Astrocyte (in vitro differentiated cells and primary cell): ENCODE measurements at regions not wholly inside any gene's neighbourhood (a gene's known extent, or its start where the extent isn't known, plus 50 kb on each side); places are given as distances from the start of the nearest gene placed in this dataset.

Experiments
- DNase-seq: peaks from one replicate; pipeline ENCODE4 v3.0.0-alpha.2; 2010; ENCODE audit warnings: low read depth
- FAIRE-seq: peaks from 2 replicates; lab custom pipeline; 2011; peaks lifted over from hg19 to GRCh38; lab: Jason Lieb, UNC
- H2AFZ ChIP-seq: 2 replicates; pipeline ENCODE4 v1.6.0; 2012; ENCODE audit warnings: low read depth, low read length, inconsistent platforms
- H3K27ac ChIP-seq: 2 replicates; pipeline ENCODE4 v1.5.1; 2011; ENCODE audit warnings: low read depth, low read length, inconsistent platforms
- H3K27me3 ChIP-seq: 2 replicates; pipeline ENCODE4 v1.6.0; 2011; ENCODE audit warnings: low read length, inconsistent platforms; ENCODE audit not compliant: insufficient read depth
- H3K36me3 ChIP-seq: 2 replicates; pipeline ENCODE4 v1.5.1; 2011; ENCODE audit warnings: low read length, inconsistent platforms; ENCODE audit not compliant: insufficient read depth
- H3K4me1 ChIP-seq: 2 replicates; pipeline ENCODE4 v1.5.1; 2011; ENCODE audit warnings: low read length, inconsistent platforms; ENCODE audit not compliant: insufficient read depth
- H3K4me2 ChIP-seq: 2 replicates; pipeline ENCODE4 v1.6.0; 2012; ENCODE audit warnings: low read length, inconsistent platforms
- H3K4me3 ChIP-seq: 2 replicates; pipeline ENCODE4 v1.5.1; 2011; ENCODE audit warnings: low read depth, mild to moderate bottlenecking, low read length, inconsistent platforms; ENCODE audit not compliant: insufficient read depth
- H3K79me2 ChIP-seq: 2 replicates; pipeline ENCODE4 v1.6.0; 2012; ENCODE audit warnings: mild to moderate bottlenecking, low read length, inconsistent platforms; ENCODE audit not compliant: insufficient read depth
- H3K9ac ChIP-seq: 2 replicates; pipeline ENCODE4 v1.6.0; 2012; ENCODE audit warnings: mild to moderate bottlenecking, low read length, inconsistent platforms
- H3K9me3 ChIP-seq: 2 replicates; pipeline ENCODE4 v1.5.1; 2012; ENCODE audit warnings: low read depth, mild to moderate bottlenecking, low read length, inconsistent platforms; ENCODE audit not compliant: insufficient read depth
- H4K20me1 ChIP-seq: 2 replicates; pipeline ENCODE4 v1.6.0; 2012; ENCODE audit warnings: low read length, inconsistent platforms; ENCODE audit not compliant: insufficient read depth
- H3K27ac Mint-ChIP-seq: one replicate; pipeline ENCODE4 v1.8.0; 2021; ENCODE audit warnings: mild to moderate bottlenecking, mixed read lengths; ENCODE audit not compliant: unreplicated experiment
- H3K27me3 Mint-ChIP-seq: one replicate; pipeline ENCODE4 v1.8.0; 2021; ENCODE audit warnings: low read depth, mixed read lengths; ENCODE audit not compliant: unreplicated experiment
- H3K36me3 Mint-ChIP-seq: one replicate; pipeline ENCODE4 v1.8.0; 2021; ENCODE audit warnings: low read depth, mixed read lengths; ENCODE audit not compliant: unreplicated experiment
- H3K4me1 Mint-ChIP-seq: one replicate; pipeline ENCODE4 v1.8.0; 2021; ENCODE audit warnings: low read depth, mixed read lengths; ENCODE audit not compliant: unreplicated experiment
- H3K4me3 Mint-ChIP-seq: one replicate; pipeline ENCODE4 v1.8.0; 2021; ENCODE audit warnings: mild to moderate bottlenecking, moderate library complexity, mixed read lengths; ENCODE audit not compliant: unreplicated experiment
- H3K9me3 Mint-ChIP-seq: one replicate; pipeline ENCODE4 v1.8.0; 2021; ENCODE audit warnings: mild to moderate bottlenecking, mixed read lengths; ENCODE audit not compliant: unreplicated experiment
- EZH2 ChIP-seq: IDR thresholded peaks from 2 replicates; pipeline ENCODE4 v1.6.1; 2012; ENCODE audit warnings: mild to moderate bottlenecking, low read length, inconsistent platforms; ENCODE audit not compliant: insufficient read depth
- TF ChIP-seq, protein P1 (sequence below): IDR thresholded peaks from 2 replicates; pipeline ENCODE4 v1.5.1; 2011; ENCODE audit warnings: low read depth, mild to moderate bottlenecking, inconsistent platforms, low read length, moderate library complexity; ENCODE audit not compliant: insufficient read depth

DNA sequence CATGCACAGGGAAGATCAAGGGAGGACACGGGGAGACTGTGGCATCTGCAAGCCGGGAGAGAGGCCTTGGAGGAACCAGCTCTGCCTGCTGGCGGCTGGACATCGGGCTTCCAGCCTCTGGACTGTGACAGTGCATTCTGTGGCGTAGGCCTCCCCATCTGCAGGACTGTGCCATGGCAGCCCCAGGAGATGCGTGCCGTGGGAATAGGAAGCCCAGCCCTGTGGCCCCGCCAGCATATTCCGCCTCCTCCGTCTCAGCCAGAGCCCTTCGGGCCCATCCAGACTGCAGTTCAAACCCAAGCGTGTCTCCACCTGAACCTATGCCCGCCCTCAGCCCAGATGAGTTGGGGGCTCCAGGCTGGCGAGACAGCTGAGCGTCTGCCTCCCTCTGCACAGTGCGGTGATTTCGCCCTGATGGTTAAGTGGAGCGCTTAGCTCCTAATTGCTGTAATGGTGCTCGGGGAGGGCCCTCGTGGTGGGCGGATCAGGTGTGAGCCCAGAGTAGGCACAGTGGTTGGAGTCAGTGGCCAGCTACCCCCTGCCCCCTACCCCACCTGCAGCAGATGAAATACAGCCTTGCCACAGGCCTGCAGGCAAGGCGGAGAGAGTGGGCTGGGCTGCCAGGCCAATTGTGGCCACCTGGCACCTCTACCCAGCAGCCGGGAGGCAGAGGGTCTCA is 133.9 kb downstream of the HMX1 start:
- Histone ChIP-seq H3K9ac (no peak overlapping the region), H3K4me2 (no peak overlapping the region), H4K20me1 (no peaks in the 10 kb centered on the region), H3K27me3 (no peaks in the 10 kb centered on the region), H3K36me3 (no peaks in the 10 kb centered on the region), H3K4me3 (no peak overlapping the region), H3K4me1 (no peaks in the 10 kb centered on the region), H2AFZ (no peak overlapping the region), H3K27ac (no peak overlapping the region), H3K79me2 (no peaks in the 10 kb centered on the region), H3K9me3 (peaks cover 6% of the 10 kb centered on the region)
- FAIRE-seq (no peak), DNase-seq (no peak)
- TF ChIP-seq EZH2, result no peak
- TF ChIP-seq, protein P1, sequence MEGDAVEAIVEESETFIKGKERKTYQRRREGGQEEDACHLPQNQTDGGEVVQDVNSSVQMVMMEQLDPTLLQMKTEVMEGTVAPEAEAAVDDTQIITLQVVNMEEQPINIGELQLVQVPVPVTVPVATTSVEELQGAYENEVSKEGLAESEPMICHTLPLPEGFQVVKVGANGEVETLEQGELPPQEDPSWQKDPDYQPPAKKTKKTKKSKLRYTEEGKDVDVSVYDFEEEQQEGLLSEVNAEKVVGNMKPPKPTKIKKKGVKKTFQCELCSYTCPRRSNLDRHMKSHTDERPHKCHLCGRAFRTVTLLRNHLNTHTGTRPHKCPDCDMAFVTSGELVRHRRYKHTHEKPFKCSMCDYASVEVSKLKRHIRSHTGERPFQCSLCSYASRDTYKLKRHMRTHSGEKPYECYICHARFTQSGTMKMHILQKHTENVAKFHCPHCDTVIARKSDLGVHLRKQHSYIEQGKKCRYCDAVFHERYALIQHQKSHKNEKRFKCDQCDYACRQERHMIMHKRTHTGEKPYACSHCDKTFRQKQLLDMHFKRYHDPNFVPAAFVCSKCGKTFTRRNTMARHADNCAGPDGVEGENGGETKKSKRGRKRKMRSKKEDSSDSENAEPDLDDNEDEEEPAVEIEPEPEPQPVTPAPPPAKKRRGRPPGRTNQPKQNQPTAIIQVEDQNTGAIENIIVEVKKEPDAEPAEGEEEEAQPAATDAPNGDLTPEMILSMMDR, result no peak
- H3K4me1 Mint-ChIP-seq, result peaks cover 10% of the 10 kb centered on the region
- no peak overlapping the region for H3K27ac Mint-ChIP-seq
- H3K27me3 Mint-ChIP-seq, result peaks cover 21% of the 10 kb centered on the region
- H3K4me3 Mint-ChIP-seq, result no peak overlapping the region
- H3K36me3 Mint-ChIP-seq, result no peaks in the 10 kb centered on the region
- peaks cover 10% of the 10 kb centered on the region for H3K9me3 Mint-ChIP-seq

DNA sequence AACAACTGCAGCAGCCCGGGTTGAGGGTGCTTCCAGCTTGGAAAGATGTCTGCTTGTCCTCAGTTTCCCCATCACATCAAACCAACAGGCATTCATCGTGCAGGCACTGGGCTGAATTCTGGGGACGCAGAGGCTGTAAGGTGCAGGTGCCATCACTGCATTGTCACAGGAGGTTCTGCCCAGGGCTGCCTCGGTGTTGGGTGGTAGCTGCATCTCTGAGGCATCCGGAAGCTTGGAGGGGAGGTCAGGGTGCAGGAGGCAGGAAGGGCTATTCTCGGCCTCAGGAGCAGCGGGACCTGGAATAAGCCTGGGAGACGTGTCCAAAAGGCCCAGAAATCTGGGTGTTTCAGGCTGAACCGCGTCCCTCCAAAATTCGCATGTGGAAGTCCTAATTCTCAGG is 134.6 kb downstream of the HMX1 start:
- Histone ChIP-seq H3K4me3 (no peak overlapping the region), H3K4me2 (no peak overlapping the region), H3K27me3 (no peaks in the 10 kb centered on the region), H3K4me1 (no peaks in the 10 kb centered on the region), H4K20me1 (no peaks in the 10 kb centered on the region), H3K36me3 (no peaks in the 10 kb centered on the region), H3K27ac (no peak overlapping the region), H3K9me3 (peaks cover 3% of the 10 kb centered on the region), H3K9ac (no peak overlapping the region), H2AFZ (no peak overlapping the region), H3K79me2 (no peaks in the 10 kb centered on the region)
- TF ChIP-seq EZH2, result no peak
- TF ChIP-seq, protein P1, result no peak
- H3K27me3 Mint-ChIP-seq, result peaks cover 19% of the 10 kb centered on the region
- H3K4me3 Mint-ChIP-seq, result no peak overlapping the region
- H3K27ac Mint-ChIP-seq, result no peak overlapping the region
- FAIRE-seq, result no peak
- H3K4me1 Mint-ChIP-seq, result peaks cover 10% of the 10 kb centered on the region
- DNase-seq, result no peak
- H3K36me3 Mint-ChIP-seq, result no peaks in the 10 kb centered on the region
- H3K9me3 Mint-ChIP-seq, result peaks cover 8% of the 10 kb centered on the region

DNA sequence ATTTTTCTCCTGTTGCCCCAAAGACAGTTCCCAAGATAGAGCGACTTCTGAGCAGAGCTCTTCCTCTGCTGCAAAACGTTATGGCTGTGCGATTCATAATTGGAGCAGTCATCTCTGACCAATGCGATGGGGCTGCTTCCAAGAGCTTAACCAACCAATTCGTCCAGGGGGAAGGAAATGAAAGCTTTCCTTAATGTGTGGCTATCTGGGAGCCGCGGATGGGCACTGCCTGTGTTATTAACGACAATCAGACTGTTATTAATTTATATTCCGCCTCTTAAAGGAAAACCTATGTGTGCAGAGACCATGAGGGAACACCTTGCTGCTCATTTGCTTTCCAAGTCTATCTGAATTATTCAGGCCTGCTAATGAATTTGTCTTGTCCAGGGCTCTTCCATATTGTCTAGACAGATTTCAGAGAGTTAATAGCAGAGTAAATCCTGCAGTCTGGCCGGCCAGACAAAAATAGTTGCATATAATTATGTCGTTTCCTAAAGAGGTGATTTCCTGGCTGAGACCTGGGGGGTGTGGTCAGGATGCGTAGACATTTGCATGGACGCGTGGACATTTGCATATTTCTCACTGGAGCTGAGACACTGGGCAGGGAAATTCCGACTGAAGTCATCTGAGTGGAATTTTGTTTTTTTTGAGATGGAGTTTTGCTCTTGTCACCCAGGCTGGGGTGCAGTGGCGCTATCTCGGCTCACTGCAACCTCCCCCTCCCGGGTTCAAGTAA is 135.4 kb downstream of the HMX1 start:
- Mint-ChIP-seq H3K9me3 (peaks cover 8% of the 10 kb centered on the region), H3K36me3 (no peaks in the 10 kb centered on the region), H3K4me3 (no peak overlapping the region), H3K4me1 (peaks cover 9% of the 10 kb centered on the region), H3K27ac (no peak overlapping the region), H3K27me3 (peaks cover 17% of the 10 kb centered on the region)
- H3K4me3 ChIP-seq, result no peak overlapping the region
- DNase-seq (no peak), FAIRE-seq (no peak)
- no peaks in the 10 kb centered on the region for H3K4me1 ChIP-seq
- no peak overlapping the region for H3K4me2 ChIP-seq
- H3K36me3 ChIP-seq, result no peaks in the 10 kb centered on the region
- no peak overlapping the region for H2AFZ ChIP-seq
- H3K27me3 ChIP-seq, result no peaks in the 10 kb centered on the region
- no peak overlapping the region for H3K9ac ChIP-seq
- no peak overlapping the region for H3K27ac ChIP-seq
- peaks cover 3% of the 10 kb centered on the region for H3K9me3 ChIP-seq
- H3K79me2 ChIP-seq, result no peaks in the 10 kb centered on the region
- no peaks in the 10 kb centered on the region for H4K20me1 ChIP-seq
- TF ChIP-seq EZH2, result no peak
- TF ChIP-seq, protein P1, result no peak
